ENCODE measurements at regions not wholly inside any gene's neighbourhood (a gene's known extent, or its start where the extent isn't known, plus 50 kb on each side); places are given as distances from the start of the nearest gene placed in this dataset.
A peak's percentile ranks its signal among the peaks of the same experiment; 100 is the strongest.

- TF ChIP-seq, protein P1, sequence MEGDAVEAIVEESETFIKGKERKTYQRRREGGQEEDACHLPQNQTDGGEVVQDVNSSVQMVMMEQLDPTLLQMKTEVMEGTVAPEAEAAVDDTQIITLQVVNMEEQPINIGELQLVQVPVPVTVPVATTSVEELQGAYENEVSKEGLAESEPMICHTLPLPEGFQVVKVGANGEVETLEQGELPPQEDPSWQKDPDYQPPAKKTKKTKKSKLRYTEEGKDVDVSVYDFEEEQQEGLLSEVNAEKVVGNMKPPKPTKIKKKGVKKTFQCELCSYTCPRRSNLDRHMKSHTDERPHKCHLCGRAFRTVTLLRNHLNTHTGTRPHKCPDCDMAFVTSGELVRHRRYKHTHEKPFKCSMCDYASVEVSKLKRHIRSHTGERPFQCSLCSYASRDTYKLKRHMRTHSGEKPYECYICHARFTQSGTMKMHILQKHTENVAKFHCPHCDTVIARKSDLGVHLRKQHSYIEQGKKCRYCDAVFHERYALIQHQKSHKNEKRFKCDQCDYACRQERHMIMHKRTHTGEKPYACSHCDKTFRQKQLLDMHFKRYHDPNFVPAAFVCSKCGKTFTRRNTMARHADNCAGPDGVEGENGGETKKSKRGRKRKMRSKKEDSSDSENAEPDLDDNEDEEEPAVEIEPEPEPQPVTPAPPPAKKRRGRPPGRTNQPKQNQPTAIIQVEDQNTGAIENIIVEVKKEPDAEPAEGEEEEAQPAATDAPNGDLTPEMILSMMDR (IDR thresholded peaks at IDR 0.05) = peak; percentile 55 to 71 (median 64)
- TF ChIP-seq POLR2A (IDR thresholded peaks at IDR 0.05) (no peak), EP300 (IDR thresholded peaks at IDR 0.05) (no peak)
Measured at GRCh38 chr4:54440394-54441136, 211.5 kb downstream of the PDGFRA start.
